IMR-90 (cell line): ENCODE measurements at regions not wholly inside any gene's neighbourhood (a gene's known extent, or its start where the extent isn't known, plus 50 kb on each side); places are given as distances from the start of the nearest gene placed in this dataset.

Source experiments
- ATAC-seq: fragments of 200-7000 bp; cut with Tn5 transposase; 2 replicates; pipeline ENCODE4 v1.9.1; 2020; ENCODE audit warnings: low read depth, mild to moderate bottlenecking, moderate library complexity
- BruUV-seq: library from RNA; stranded (reverse); fragments of 400-500 nt; replicated peaks from 2 replicates; lab custom pipeline; 2021; lab: Mats Ljungman, UMichigan
- CTCF ChIA-PET: fragments of 300-600 bp; formaldehyde crosslinking; extraction: SDS; loops from one replicate; lab custom pipeline; 2021; ENCODE audit warnings: antibody characterized with exemption; lab: Yijun Ruan, JAX
- POLR2A ChIA-PET: fragments of 300-600 bp; sonication (Branson Sonifier 250); formaldehyde crosslinking; loops from one replicate; lab custom pipeline; 2022; ENCODE audit warnings: antibody characterized with exemption; ENCODE audit not compliant: unreplicated experiment; lab: Charles Lee
- DNase-seq: peaks from one replicate; pipeline ENCODE4 v3.0.0; 2013
- H2AFZ ChIP-seq: replicated peaks from 2 replicates; pipeline ENCODE3; 2013; ENCODE audit warnings: low read length, mild to moderate bottlenecking; ENCODE audit not compliant: poor library complexity
- H2AK5ac ChIP-seq: 2 replicates; pipeline ENCODE4 v1.6.1; 2013; ENCODE audit warnings: low read depth, low read length, inconsistent platforms
- H2AK9ac ChIP-seq: replicated peaks from 2 replicates; pipeline ENCODE3; 2013; ENCODE audit warnings: mild to moderate bottlenecking, low read depth, low read length, moderate library complexity; ENCODE audit not compliant: poor library complexity
- H2BK120ac ChIP-seq: 2 replicates; pipeline ENCODE4 v1.6.1; 2013; ENCODE audit warnings: low read depth, low read length, inconsistent platforms
- H2BK15ac ChIP-seq: 3 replicates; pipeline ENCODE4 v1.6.1; 2013; ENCODE audit warnings: low read depth, low read length, inconsistent platforms
- H2BK20ac ChIP-seq: 2 replicates; pipeline ENCODE4 v1.6.1; 2013; ENCODE audit warnings: low read depth, mild to moderate bottlenecking, inconsistent platforms, low read length, moderate library complexity
- H2BK5ac ChIP-seq: 2 replicates; pipeline ENCODE4 v1.6.1; 2013; ENCODE audit warnings: mild to moderate bottlenecking, low read depth, low read length, inconsistent platforms; ENCODE audit not compliant: poor library complexity, severe bottlenecking
- H3K14ac ChIP-seq: replicated peaks from 2 replicates; pipeline ENCODE4 v1.6.1; 2013; ENCODE audit warnings: low read depth, low read length, inconsistent platforms
- H3K18ac ChIP-seq: 2 replicates; pipeline ENCODE4 v1.6.1; 2013; ENCODE audit warnings: low read depth, low read length, control low read depth
- H3K23ac ChIP-seq: 2 replicates; pipeline ENCODE4 v1.6.1; 2013; ENCODE audit warnings: low read depth, low read length, inconsistent platforms
- H3K27ac ChIP-seq: 2 replicates; pipeline ENCODE4 v1.5.1; 2013; ENCODE audit warnings: mild to moderate bottlenecking, control low read depth, low read length; ENCODE audit not compliant: insufficient read depth
- H3K27me3 ChIP-seq: 2 replicates; pipeline ENCODE4 v1.6.1; 2013; ENCODE audit warnings: low read length; ENCODE audit not compliant: control insufficient read depth, insufficient read depth
- H3K36me3 ChIP-seq: 2 replicates; pipeline ENCODE4 v1.6.1; 2013; ENCODE audit warnings: low read length, mixed read lengths; ENCODE audit not compliant: control insufficient read depth, insufficient read depth
- H3K4ac ChIP-seq: 2 replicates; pipeline ENCODE4 v1.6.1; 2013; ENCODE audit warnings: low read depth, low read length, inconsistent platforms
- H3K4me1 ChIP-seq: 2 replicates; pipeline ENCODE4 v1.6.1; 2013; ENCODE audit warnings: low read length, mixed read lengths; ENCODE audit not compliant: control insufficient read depth, insufficient read depth
- H3K4me2 ChIP-seq: 2 replicates; pipeline ENCODE4 v1.6.1; 2013; ENCODE audit warnings: low read depth, mild to moderate bottlenecking, control low read depth, low read length, moderate library complexity
- H3K4me3 ChIP-seq: 2 replicates; pipeline ENCODE4 v1.5.1; 2013; ENCODE audit warnings: low read depth, mild to moderate bottlenecking, control low read depth, low read length, moderate library complexity; ENCODE audit not compliant: insufficient read depth
- H3K56ac ChIP-seq: 2 replicates; pipeline ENCODE4 v1.6.1; 2013; ENCODE audit warnings: low read length, inconsistent platforms; ENCODE audit not compliant: insufficient read depth; ENCODE audit errors: extremely low read depth
- H3K79me1 ChIP-seq, 2 experiments: 2 replicates each; pipeline ENCODE4 v1.6.1; 2013; ENCODE audit warnings: low read length in 2 of 2, inconsistent platforms in 1 of 2, low read depth in 1 of 2
- H3K9ac ChIP-seq: 2 replicates; pipeline ENCODE4 v1.6.1; 2013; ENCODE audit warnings: low read depth, low read length, control low read depth
- H3K9me1 ChIP-seq: 2 replicates; pipeline ENCODE4 v1.6.1; 2013; ENCODE audit warnings: low read length, inconsistent platforms; ENCODE audit not compliant: insufficient read depth
- H3K9me3 ChIP-seq: 2 replicates; pipeline ENCODE4 v1.6.1; 2013; ENCODE audit warnings: low read length; ENCODE audit not compliant: control insufficient read depth, insufficient read depth
- H4K20me1 ChIP-seq: 2 replicates; pipeline ENCODE4 v1.6.1; 2013; ENCODE audit warnings: low read length, inconsistent platforms; ENCODE audit not compliant: insufficient read depth
- H4K5ac ChIP-seq: 2 replicates; pipeline ENCODE4 v1.6.1; 2013; ENCODE audit warnings: mild to moderate bottlenecking, low read depth, low read length, control low read depth
- H4K8ac ChIP-seq, 2 experiments: 2 replicates each; pipeline ENCODE4 v1.6.1; 2013; ENCODE audit warnings: low read depth in 2 of 2, low read length in 2 of 2, control low read depth in 1 of 2, inconsistent platforms in 1 of 2
- H4K91ac ChIP-seq: 2 replicates; pipeline ENCODE4 v1.6.1; 2013; ENCODE audit warnings: low read depth, low read length, inconsistent platforms; ENCODE audit not compliant: insufficient read depth
- BHLHE40 ChIP-seq: fragments of 150-350 bp; IDR thresholded peaks from 2 replicates; pipeline ENCODE4 v1.6.1; 2016; ENCODE audit warnings: mild to moderate bottlenecking, low read depth, low read length
- CEBPB ChIP-seq: IDR thresholded peaks from 2 replicates; pipeline ENCODE4 v1.6.1; 2012; ENCODE audit warnings: low read depth, low read length, improper control_type of control experiment
- CHD1 ChIP-seq: IDR thresholded peaks from 2 replicates; pipeline ENCODE4 v1.6.1; 2012; ENCODE audit warnings: low read depth, low read length, improper control_type of control experiment
- CTCF ChIP-seq: conservative IDR thresholded peaks from 2 replicates; pipeline ENCODE4 v1.5.1; 2012; ENCODE audit warnings: mild to moderate bottlenecking, low read depth, low read length, improper control_type of control experiment
- ELK1 ChIP-seq: fragments of 150-350 bp; IDR thresholded peaks from 2 replicates; pipeline ENCODE4 v1.6.1; 2016; ENCODE audit warnings: low read depth, mild to moderate bottlenecking, low read length, moderate library complexity, borderline replicate concordance
- FOS ChIP-seq: fragments of 150-350 bp; IDR thresholded peaks from 2 replicates; pipeline ENCODE4 v1.6.1; 2016; ENCODE audit warnings: low read depth, low read length
- MAFK ChIP-seq: IDR thresholded peaks from 2 replicates; pipeline ENCODE4 v1.6.1; 2012; ENCODE audit warnings: low read depth, low read length, improper control_type of control experiment
- MAZ ChIP-seq: IDR thresholded peaks from 2 replicates; pipeline ENCODE4 v1.6.1; 2012; ENCODE audit warnings: low read depth, mild to moderate bottlenecking, low read length, improper control_type of control experiment, moderate library complexity, borderline replicate concordance
- MXI1 ChIP-seq: IDR thresholded peaks from 2 replicates; pipeline ENCODE4 v1.6.1; 2012; ENCODE audit warnings: low read depth, mild to moderate bottlenecking, low read length, moderate library complexity, borderline replicate concordance
- NFE2L2 ChIP-seq: fragments of 150-350 bp; IDR thresholded peaks from 2 replicates; pipeline ENCODE4 v1.6.1; 2016; ENCODE audit warnings: low read depth, mild to moderate bottlenecking, low read length
- POLR2A ChIP-seq: IDR thresholded peaks from 2 replicates; pipeline ENCODE4 v1.6.1; 2012; ENCODE audit warnings: mild to moderate bottlenecking, low read depth, low read length
- RAD21 ChIP-seq: IDR thresholded peaks from 2 replicates; pipeline ENCODE4 v1.6.1; 2012; ENCODE audit warnings: low read length, improper control_type of control experiment
- RCOR1 ChIP-seq: IDR thresholded peaks from 2 replicates; pipeline ENCODE4 v1.6.1; 2012; ENCODE audit warnings: mild to moderate bottlenecking, low read length, improper control_type of control experiment; ENCODE audit not compliant: insufficient replicate concordance
- RFX5 ChIP-seq: IDR thresholded peaks from 2 replicates; pipeline ENCODE4 v1.8.0; 2012; ENCODE audit warnings: low read depth, mild to moderate bottlenecking, low read length, moderate library complexity
- SMC3 ChIP-seq: fragments of 150-350 bp; IDR thresholded peaks from 2 replicates; pipeline ENCODE4 v1.6.1; 2016; ENCODE audit warnings: low read depth, mild to moderate bottlenecking, antibody characterized with exemption, low read length, moderate library complexity
- USF2 ChIP-seq: fragments of 150-350 bp; IDR thresholded peaks from 2 replicates; pipeline ENCODE4 v1.6.1; 2017; ENCODE audit warnings: mild to moderate bottlenecking, antibody characterized with exemption, low read length, low read depth
- WGBS, 2 experiments: methylation state at CpG; one replicate each; pipeline versions ENCODE4 v1.1.5 to v1.1.7; 2013; ENCODE audit warnings: missing lambda C conversion rate in 2 of 2; ENCODE audit not compliant: insufficient read length in 1 of 2; ENCODE audit errors: extremely low coverage in 2 of 2; 5-methylcytosine and 5-hydroxymethylcytosine counted together
- dilution Hi-C: fragments of 300-500 bp; cut with HindIII; formaldehyde crosslinking; loops from one replicate; pipeline ENCODE4 v1.14.3; 2018; ENCODE audit warnings: low sequenced_read_pairs; ENCODE audit not compliant: unreplicated experiment
- in situ Hi-C: fragments of 300-500 bp; cut with MboI; formaldehyde crosslinking; loops from 3 replicates; pipeline ENCODE4 v1.14.3; 2019; ENCODE audit warnings: low sequenced_read_pairs, inconsistent platforms, mixed read lengths
- intact Hi-C: fragments of 100-400 bp; cut with micrococcal nuclease; formaldehyde crosslinking; loops from 2 replicates; pipeline ENCODE4 v1.10.0; 2022

DNA sequence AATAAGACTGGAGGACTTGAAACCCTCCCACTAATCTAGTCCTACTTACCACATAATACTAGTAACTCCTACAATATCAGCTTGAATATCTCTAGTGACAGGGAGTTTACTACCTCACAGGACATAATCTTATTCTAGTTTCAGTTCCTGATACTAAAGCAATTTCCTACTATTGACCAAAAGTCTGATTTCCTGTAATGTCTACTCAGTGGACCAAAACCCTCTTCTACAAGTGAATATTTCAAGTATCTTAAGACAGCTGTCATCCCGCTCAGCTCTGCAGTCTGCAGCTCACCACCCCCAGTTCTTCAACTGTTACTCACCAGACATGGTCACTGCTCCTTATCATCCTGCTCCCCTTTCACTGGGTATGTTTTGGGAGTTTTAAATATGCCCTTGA, 70.8 kb upstream of the TMCC3 start:
- no peak overlapping the region for H3K4me2 ChIP-seq
- H2AFZ ChIP-seq, result no peak overlapping the region
- H2AK5ac ChIP-seq, result no peak overlapping the region
- no peak overlapping the region for H2AK9ac ChIP-seq
- H2BK15ac ChIP-seq, result no peak overlapping the region
- H3K9ac ChIP-seq, result no peak overlapping the region
- no peak overlapping the region for H3K4ac ChIP-seq
- no peak overlapping the region for H4K5ac ChIP-seq
- WGBS, 2 experiments, result no CpG with 5 or more reads among the region's 1 CpG
- no peak overlapping the region for H3K18ac ChIP-seq
- no peaks in the 10 kb centered on the region for H3K36me3 ChIP-seq
- no peak overlapping the region for H2BK5ac ChIP-seq
- POLR2A ChIA-PET, result no interaction called here
- H3K9me3 ChIP-seq, result no peaks in the 10 kb centered on the region
- H2BK20ac ChIP-seq, result no peak overlapping the region
- no peak for DNase-seq
- dilution Hi-C loops, result no loop called here
- no peak overlapping the region for H3K23ac ChIP-seq
- no peaks in the 10 kb centered on the region for H3K9me1 ChIP-seq
- H3K79me1 ChIP-seq, result no peaks in the 10 kb centered on the region
- no peak for TF ChIP-seq RFX5
- no peak for TF ChIP-seq CEBPB
- no peak for TF ChIP-seq CHD1
- no peak for TF ChIP-seq MAFK
- no peak for TF ChIP-seq RCOR1
- TF ChIP-seq CTCF, result no peak
- no peak for TF ChIP-seq POLR2A
- no peak for TF ChIP-seq ELK1
- TF ChIP-seq FOS, result no peak
- no peak for TF ChIP-seq USF2
- TF ChIP-seq MXI1, result no peak
- TF ChIP-seq RAD21, result no peak
- TF ChIP-seq NFE2L2, result no peak
- TF ChIP-seq MAZ, result no peak
- no peak for TF ChIP-seq BHLHE40
- no peak for TF ChIP-seq SMC3
- BruUV-seq, result no TSS peak
- no peak overlapping the region for H3K4me3 ChIP-seq
- ATAC-seq, result no peak
- H3K27me3 ChIP-seq, result peaks cover 16% of the 10 kb centered on the region
- no peak overlapping the region for H3K14ac ChIP-seq
- no peak overlapping the region for H3K27ac ChIP-seq
- no peak overlapping the region for H2BK120ac ChIP-seq
- H4K91ac ChIP-seq, result no peak overlapping the region
- intact Hi-C loops, result no loop called here
- no peak overlapping the region for H4K8ac ChIP-seq
- CTCF ChIA-PET, result no interaction called here
- in situ Hi-C loops, result no loop called here
- no peaks in the 10 kb centered on the region for H4K20me1 ChIP-seq
- H3K56ac ChIP-seq, result no peak overlapping the region
- no peaks in the 10 kb centered on the region for H3K4me1 ChIP-seq
